G401 (cell line): ENCODE measurements at regions not wholly inside any gene's neighbourhood (a gene's known extent, or its start where the extent isn't known, plus 50 kb on each side); places are given as distances from the start of the nearest gene placed in this dataset.
"Not testable (repeated sequence)": the region's sequence is repeated elsewhere in the genome, so short reads cannot be mapped to it uniquely, and the experiment has no call there.

Source experiments
- DNase-seq: peaks from one replicate; pipeline ENCODE4 v3.0.0-alpha.2; 2015; ENCODE audit warnings: low spot score
- in situ Hi-C: cut with HindIII; loops from 2 replicates; pipeline ENCODE4 v1.10.0; 2016; ENCODE audit warnings: low sequenced_read_pairs, mixed read lengths

- DNase-seq, in situ Hi-C loops: not testable (repeated sequence)
Measured at GRCh38 chr5:71343994-71344393, 111.5 kb upstream of the BDP1 start.

- in situ Hi-C loops, DNase-seq: not testable (repeated sequence)
Measured at GRCh38 chr5:71372601-71373000, 82.8 kb upstream of the BDP1 start.

GRCh38 chr5:71373054-71373734, 82.3 kb upstream of the BDP1 start:
- in situ Hi-C loops, DNase-seq: not testable (repeated sequence)

GRCh38 chr5:71384204-71384603, 71.2 kb upstream of the BDP1 start:
- DNase-seq, in situ Hi-C loops: not testable (repeated sequence)

GRCh38 chr5:71384706-71385105, 70.7 kb upstream of the BDP1 start:
- in situ Hi-C loops: no loop called here
- DNase-seq: no peak

- in situ Hi-C loops, DNase-seq: not testable (repeated sequence)
Measured at GRCh38 chr5:71385208-71385607, 70.2 kb upstream of the BDP1 start.

GRCh38 chr5:71388184-71388583, 67.3 kb upstream of the BDP1 start:
- in situ Hi-C loops, DNase-seq: not testable (repeated sequence)

- in situ Hi-C loops: not testable (repeated sequence)
- DNase-seq: peak; percentile 5
Measured at GRCh38 chr5:71398400-71398799, 57.1 kb upstream of the BDP1 start.

GRCh38 chr5:71398859-71399258, 56.6 kb upstream of the BDP1 start:
- DNase-seq, in situ Hi-C loops: not testable (repeated sequence)

- DNase-seq, in situ Hi-C loops: not testable (repeated sequence)
Measured at GRCh38 chr5:71399443-71399842, 56.0 kb upstream of the BDP1 start.

- in situ Hi-C loops, DNase-seq: not testable (repeated sequence)
Measured at GRCh38 chr5:71400626-71401025, 54.8 kb upstream of the BDP1 start.

GRCh38 chr5:71401150-71401549, 54.3 kb upstream of the BDP1 start:
- DNase-seq, in situ Hi-C loops: not testable (repeated sequence)

GRCh38 chr5:71401564-71401963, 53.9 kb upstream of the BDP1 start:
- in situ Hi-C loops, DNase-seq: not testable (repeated sequence)

GRCh38 chr5:71404441-71404840, 51.0 kb upstream of the BDP1 start:
- in situ Hi-C loops, DNase-seq: not testable (repeated sequence)

- DNase-seq, in situ Hi-C loops: not testable (repeated sequence)
Measured at GRCh38 chr5:71404936-71405335, 50.5 kb upstream of the BDP1 start.
